ENCODE measurements at regions not wholly inside any gene's neighbourhood (a gene's known extent, or its start where the extent isn't known, plus 50 kb on each side); places are given as distances from the start of the nearest gene placed in this dataset.

GRCh38 chr14:29320286-29320685 lies 553.7 kb downstream of the FOXG1 start:
- Histone ChIP-seq H3K4me1 (ENCODE audit: control insufficient read depth in 2 of 2, insufficient read depth in 2 of 2, low read length in 2 of 2) (no peaks in the 10 kb centered on the region), H3K27ac (ENCODE audit: low read length in 2 of 2) (no peak overlapping the region), H3K9me3 (ENCODE audit: control extremely low read depth in 1 of 3, control insufficient read depth in 2 of 3, insufficient read depth in 1 of 3, low read length in 2 of 3) (no peaks in the 10 kb centered on the region), H3K36me3 (replicated peaks in 1 of 2; ENCODE audit: control extremely low read depth in 1 of 2, control insufficient read depth in 1 of 2, extremely low read depth in 1 of 2, insufficient read depth in 2 of 2, low read length in 1 of 2) (no peaks in the 10 kb centered on the region), H3K4me3 (ENCODE audit: control extremely low read depth in 1 of 5, extremely low read depth in 1 of 5, insufficient read depth in 1 of 5, low read depth in 2 of 5, low read length in 4 of 5) (no peak overlapping the region), H3K79me2 (ENCODE audit: control insufficient read depth, insufficient read depth, low read length) (no peaks in the 10 kb centered on the region), H2AFZ (ENCODE audit: insufficient read depth, low read depth, low read length, poor library complexity, severe bottlenecking) (no peak overlapping the region), H4K20me1 (ENCODE audit: control insufficient read depth, insufficient read depth, low read length, poor library complexity, severe bottlenecking) (no peaks in the 10 kb centered on the region), H3K9ac (ENCODE audit: low read length) (no peak overlapping the region), H3K27me3 (replicated peaks in 1 of 4; ENCODE audit: control extremely low read depth in 1 of 4, control insufficient read depth in 3 of 4, insufficient read depth in 4 of 4, low read length in 3 of 4) (no peaks in the 10 kb centered on the region), H3K4me2 (replicated peaks; ENCODE audit: low read depth, low read length, poor library complexity, severe bottlenecking) (no peak overlapping the region)
- WGBS (ENCODE audit: insufficient coverage): no CpG with 5 or more reads among the region's 1 CpG
- intact Hi-C loops (cut with micrococcal nuclease): no loop called here
- H3K9me3 Mint-ChIP-seq (ENCODE audit: insufficient read depth): peaks cover 9% of the 10 kb centered on the region
- no peaks in the 10 kb centered on the region for H3K27me3 Mint-ChIP-seq
- ATAC-seq (ENCODE audit: low read depth) (no peak), DNase-seq (no peak)
- ChIA-PET CTCF (no interaction called here), POLR2A (no interaction called here)
- no peaks in the 10 kb centered on the region for H3K4me1 Mint-ChIP-seq
- TF ChIP-seq CTCF (IDR thresholded peaks at IDR 0.05) (no peak), EZH2 (IDR thresholded peaks at IDR 0.05; ENCODE audit: borderline replicate concordance, insufficient read depth, low read depth, low read length, poor library complexity, severe bottlenecking) (no peak)
- H3K27ac Mint-ChIP-seq: no peak overlapping the region
- H3K4me3 Mint-ChIP-seq: no peak overlapping the region

GRCh38 chr14:29321646-29322045 lies 555.1 kb downstream of the FOXG1 start:
- H3K4me3 Mint-ChIP-seq: no peak overlapping the region
- no peaks in the 10 kb centered on the region for H3K9me3 ChIP-seq (ENCODE audit: control extremely low read depth in 1 of 3, control insufficient read depth in 2 of 3, insufficient read depth in 1 of 3, low read length in 2 of 3)

More at GRCh38 chr14:29321646-29322045, 555.1 kb downstream of the FOXG1 start:
- no peak overlapping the region for H3K27ac ChIP-seq (ENCODE audit: low read length in 2 of 2)
- Mint-ChIP-seq H3K9me3 (ENCODE audit: insufficient read depth) (peaks cover 9% of the 10 kb centered on the region), H3K4me1 (no peaks in the 10 kb centered on the region), H3K27ac (no peak overlapping the region), H3K27me3 (no peaks in the 10 kb centered on the region)
- no peaks in the 10 kb centered on the region for H4K20me1 ChIP-seq (ENCODE audit: control insufficient read depth, insufficient read depth, low read length, poor library complexity, severe bottlenecking)
- no peaks in the 10 kb centered on the region for H3K27me3 ChIP-seq (replicated peaks in 1 of 4; ENCODE audit: control extremely low read depth in 1 of 4, control insufficient read depth in 3 of 4, insufficient read depth in 4 of 4, low read length in 3 of 4)
- H3K79me2 ChIP-seq (ENCODE audit: control insufficient read depth, insufficient read depth, low read length): no peaks in the 10 kb centered on the region
- ATAC-seq (ENCODE audit: low read depth) (no peak), DNase-seq (no peak)
- H3K9ac ChIP-seq (ENCODE audit: low read length): no peak overlapping the region
- POLR2A ChIA-PET: no interaction called here
- H3K4me1 ChIP-seq (ENCODE audit: control insufficient read depth in 2 of 2, insufficient read depth in 2 of 2, low read length in 2 of 2): no peaks in the 10 kb centered on the region
- H3K4me3 ChIP-seq (ENCODE audit: control extremely low read depth in 1 of 5, extremely low read depth in 1 of 5, insufficient read depth in 1 of 5, low read depth in 2 of 5, low read length in 4 of 5): no peak overlapping the region
- no peak for TF ChIP-seq CTCF (IDR thresholded peaks at IDR 0.05)
- TF ChIP-seq EZH2 (IDR thresholded peaks at IDR 0.05; ENCODE audit: borderline replicate concordance, insufficient read depth, low read depth, low read length, poor library complexity, severe bottlenecking): no peak
- CTCF ChIA-PET: no interaction called here
- intact Hi-C loops (cut with micrococcal nuclease): no loop called here
- no peak overlapping the region for H2AFZ ChIP-seq (ENCODE audit: insufficient read depth, low read depth, low read length, poor library complexity, severe bottlenecking)
- H3K4me2 ChIP-seq (replicated peaks; ENCODE audit: low read depth, low read length, poor library complexity, severe bottlenecking): no peak overlapping the region
- no peaks in the 10 kb centered on the region for H3K36me3 ChIP-seq (replicated peaks in 1 of 2; ENCODE audit: control extremely low read depth in 1 of 2, control insufficient read depth in 1 of 2, extremely low read depth in 1 of 2, insufficient read depth in 2 of 2, low read length in 1 of 2)

Data from B cell (primary cell).